ENCODE measurements at regions not wholly inside any gene's neighbourhood (a gene's known extent, or its start where the extent isn't known, plus 50 kb on each side); places are given as distances from the start of the nearest gene placed in this dataset.

GRCh38 chr11:129737831-129738230, 77.8 kb upstream of the TMEM45B start:
- TF ChIP-seq CTCF (IDR thresholded peaks at IDR 0.05): no peak
- TF ChIP-seq POLR2AphosphoS5 (IDR thresholded peaks at IDR 0.05; ENCODE audit: low read depth, low read length): no peak
- no peak for TF ChIP-seq TCF7L2 (IDR thresholded peaks at IDR 0.05; ENCODE audit: low read depth, low read length)
- TF ChIP-seq REST (IDR thresholded peaks at IDR 0.05; ENCODE audit: insufficient read depth in 1 of 2, low read depth in 2 of 2, low read length in 1 of 2): no peak
- no peak for TF ChIP-seq SIN3A (IDR thresholded peaks at IDR 0.05; ENCODE audit: borderline replicate concordance, insufficient read depth, low read depth, low read length)
